NB4 (cell line): ENCODE measurements at regions not wholly inside any gene's neighbourhood (a gene's known extent, or its start where the extent isn't known, plus 50 kb on each side); places are given as distances from the start of the nearest gene placed in this dataset.

Source experiments
- CTCF ChIP-seq: IDR thresholded peaks from one replicate; pipeline ENCODE4 v1.5.1; 2012; ENCODE audit warnings: low read depth, low read length
- POLR2A ChIP-seq: IDR thresholded peaks from 2 replicates; pipeline ENCODE4 v1.6.1; 2011; ENCODE audit warnings: mild to moderate bottlenecking; ENCODE audit not compliant: insufficient read length; ENCODE audit errors: extremely low read depth

- TF ChIP-seq CTCF = no peak
- TF ChIP-seq POLR2A = no peak
Observed at GRCh38 chr12:88945051-88945732, 364.9 kb upstream of the KITLG start.
